A549 (cell line): ENCODE measurements at regions not wholly inside any gene's neighbourhood (a gene's known extent, or its start where the extent isn't known, plus 50 kb on each side); places are given as distances from the start of the nearest gene placed in this dataset.

Experiments
- ATAC-seq, 2 experiments: fragments of 200-7000 bp in 1 of 2; fragments of >200 bp in 1 of 2; cut with Nextera tagmentation in 1 of 2; cut with Tn5 transposase in 1 of 2; 3 replicates each; pipeline versions ENCODE4 v1.8.0 to v1.9.1; 2018 to 2020; ENCODE audit warnings: mild to moderate bottlenecking in 1 of 2, moderate library complexity in 1 of 2
- CTCF ChIA-PET: fragments of 300-600 bp; sonication (Branson Sonifier 250); formaldehyde crosslinking; extraction: SDS; loops from one replicate; lab custom pipeline; 2021; ENCODE audit warnings: antibody characterized with exemption, inconsistent platforms; lab: Yijun Ruan, JAX
- POLR2A ChIA-PET: fragments of 350-600 bp; formaldehyde crosslinking; extraction: SDS; loops from one replicate; lab custom pipeline; 2021; ENCODE audit warnings: antibody characterized with exemption, inconsistent platforms; lab: Yijun Ruan, JAX
- DNase-seq, 2 experiments: peaks; one replicate each; pipeline versions ENCODE4 v3.0.0 to v3.0.0-alpha.2; 2011 to 2016; ENCODE audit warnings: low read depth in 1 of 2, low spot score in 1 of 2
- FAIRE-seq: peaks from 2 replicates; lab custom pipeline; 2011; peaks lifted over from hg19 to GRCh38; lab: Jason Lieb, UNC
- H3K27ac ChIP-seq, 2 experiments: fragments of >200 bp; sonication (Bioruptor Twin); formaldehyde crosslinking; 3 replicates each; pipeline ENCODE4 v1.5.1; 2016 to 2017
- H3K4me1 ChIP-seq: fragments of >200 bp; sonication (Bioruptor Twin); formaldehyde crosslinking; 3 replicates; pipeline ENCODE4 v1.6.1; 2016
- H3K4me2 ChIP-seq: fragments of >200 bp; sonication (Bioruptor Twin); formaldehyde crosslinking; 3 replicates; pipeline ENCODE4 v1.6.1; 2016
- H3K4me3 ChIP-seq: fragments of >200 bp; sonication (Bioruptor Twin); formaldehyde crosslinking; 3 replicates; pipeline ENCODE4 v1.5.1; 2016
- H3K9me3 ChIP-seq: fragments of >200 bp; sonication (Bioruptor Twin); formaldehyde crosslinking; 3 replicates; pipeline ENCODE4 v1.6.1; 2016
- CBX8 ChIP-seq: fragments of 200-600 bp; sonication (generic); IDR thresholded peaks from 2 replicates; pipeline ENCODE4 v1.6.1; 2016
- CHD4 ChIP-seq: fragments of 200-600 bp; sonication (generic); IDR thresholded peaks from 2 replicates; pipeline ENCODE4 v1.6.1; 2016; ENCODE audit warnings: antibody characterized with exemption, mild to moderate bottlenecking, borderline replicate concordance
- CTCF ChIP-seq: fragments of >200 bp; sonication (Bioruptor Twin); formaldehyde crosslinking; IDR thresholded peaks from 3 replicates; pipeline ENCODE4 v1.5.1; 2016
- EHF ChIP-seq: fragments of 250-450 bp; sonication (Bioruptor Pico); IDR thresholded peaks from 2 replicates; pipeline ENCODE4 v1.5.0; 2020; ENCODE audit warnings: mild to moderate bottlenecking
- FOSB ChIP-seq: fragments of 250-450 bp; sonication (Bioruptor Pico); IDR thresholded peaks from 2 replicates; pipeline ENCODE4 v1.5.0; 2020; ENCODE audit warnings: mild to moderate bottlenecking, moderate library complexity
- FOSL2 ChIP-seq, 2 experiments: fragments of 450-650 bp in 1 of 2; fragments of >200 bp in 1 of 2; sonication (Bioruptor Twin) in 1 of 2; formaldehyde crosslinking; IDR thresholded peaks; 2 replicates each; pipeline versions ENCODE4 v1.5.0 to v1.6.1; 2016 to 2020; ENCODE audit warnings: mild to moderate bottlenecking in 1 of 2, moderate library complexity in 1 of 2
- FOXS1 ChIP-seq: fragments of 250-450 bp; sonication (Bioruptor Pico); IDR thresholded peaks from 2 replicates; pipeline ENCODE4 v1.5.0; 2020; ENCODE audit warnings: mild to moderate bottlenecking, moderate library complexity
- GATA3 ChIP-seq: IDR thresholded peaks from 2 replicates; pipeline ENCODE4 v1.6.1; 2012; ENCODE audit warnings: borderline replicate concordance
- HDAC2 ChIP-seq: fragments of 200-600 bp; sonication (generic); IDR thresholded peaks from 2 replicates; pipeline ENCODE4 v1.6.1; 2016
- HEYL ChIP-seq: fragments of 250-450 bp; sonication (Bioruptor Pico); IDR thresholded peaks from 2 replicates; pipeline ENCODE4 v1.8.0; 2021; ENCODE audit warnings: mild to moderate bottlenecking, moderate library complexity
- HMGXB4 ChIP-seq: fragments of 250-450 bp; sonication (Bioruptor Pico); IDR thresholded peaks from 2 replicates; pipeline ENCODE4 v1.5.0; 2021; ENCODE audit warnings: mild to moderate bottlenecking, moderate library complexity, borderline replicate concordance
- HOXA7 ChIP-seq: fragments of 250-450 bp; sonication (Bioruptor Pico); IDR thresholded peaks from 2 replicates; pipeline ENCODE4 v1.5.0; 2020; ENCODE audit warnings: mild to moderate bottlenecking, moderate library complexity
- JUN ChIP-seq, 2 experiments: fragments of >200 bp; sonication (Bioruptor Twin); formaldehyde crosslinking; IDR thresholded peaks; 2 replicates in 1 of 2; 3 replicates in 1 of 2; pipeline ENCODE4 v1.6.1; 2016 to 2017
- JUNB ChIP-seq: fragments of >200 bp; sonication (Bioruptor Twin); formaldehyde crosslinking; IDR thresholded peaks from 2 replicates; pipeline ENCODE4 v1.6.1; 2016
- KDM5A ChIP-seq: fragments of 200-600 bp; sonication (generic); IDR thresholded peaks from 2 replicates; pipeline ENCODE4 v1.6.1; 2016; ENCODE audit warnings: antibody characterized with exemption, mild to moderate bottlenecking
- MAZ ChIP-seq: fragments of 150-350 bp; IDR thresholded peaks from 2 replicates; pipeline ENCODE4 v1.6.1; 2014; ENCODE audit warnings: antibody characterized with exemption, low read depth, low read length, borderline replicate concordance
- NR3C1 ChIP-seq: fragments of >200 bp; sonication (Bioruptor Twin); formaldehyde crosslinking; IDR thresholded peaks from 3 replicates; pipeline ENCODE4 v1.6.1; 2017
- POLR2A ChIP-seq: IDR thresholded peaks from 2 replicates; pipeline ENCODE4 v1.6.1; 2012; ENCODE audit warnings: mild to moderate bottlenecking, low read length
- RAD21 ChIP-seq, 2 experiments: fragments of >200 bp in 1 of 2; sonication (Bioruptor Twin) in 1 of 2; formaldehyde crosslinking in 1 of 2; IDR thresholded peaks in 1 of 2; conservative IDR thresholded peaks in 1 of 2; 2 replicates in 1 of 2; 3 replicates in 1 of 2; pipeline ENCODE4 v1.6.1; 2012 to 2018; ENCODE audit warnings: inconsistent platforms in 1 of 2
- RNF2 ChIP-seq: fragments of 200-600 bp; sonication (generic); IDR thresholded peaks from 2 replicates; pipeline ENCODE4 v1.6.1; 2016; ENCODE audit warnings: low read depth, mild to moderate bottlenecking, antibody characterized with exemption, moderate library complexity, borderline replicate concordance
- SMC3 ChIP-seq: fragments of >200 bp; sonication (Bioruptor Twin); formaldehyde crosslinking; IDR thresholded peaks from 3 replicates; pipeline ENCODE4 v1.6.1; 2018; ENCODE audit warnings: inconsistent platforms
- TP53 ChIP-seq: fragments of 250-450 bp; sonication (Bioruptor Pico); IDR thresholded peaks from 2 replicates; pipeline ENCODE4 v1.5.0; 2021; ENCODE audit warnings: mild to moderate bottlenecking, moderate library complexity
- USF2 ChIP-seq: fragments of 450-650 bp; IDR thresholded peaks from 2 replicates; pipeline ENCODE4 v1.6.1; 2014; ENCODE audit warnings: antibody characterized with exemption
- ZSCAN20 ChIP-seq: fragments of 250-450 bp; sonication (Bioruptor Pico); IDR thresholded peaks from 2 replicates; pipeline ENCODE4 v1.8.0; 2022; ENCODE audit warnings: mild to moderate bottlenecking, moderate library complexity
- WGBS: methylation state at CpG from one replicate; pipeline ENCODE4 v1.1.6; 2017; ENCODE audit errors: missing lambda C conversion rate; 5-methylcytosine and 5-hydroxymethylcytosine counted together
- TF ChIP-seq, protein P1 (sequence below): fragments of >200 bp; sonication (Bioruptor Twin); formaldehyde crosslinking; IDR thresholded peaks from 3 replicates; pipeline ENCODE4 v1.6.1; 2016
- TF ChIP-seq, protein P2 (sequence below): IDR thresholded peaks from 2 replicates; pipeline ENCODE4 v1.6.1; 2012
- TF ChIP-seq, protein P3 (sequence below): fragments of 200-600 bp; sonication (generic); IDR thresholded peaks from 2 replicates; pipeline ENCODE4 v1.6.1; 2016; ENCODE audit warnings: antibody characterized with exemption, mild to moderate bottlenecking, moderate library complexity

GRCh38 chr20:40942775-40943174 lies 85.8 kb upstream of the TOP1 start (continued):
- no peak for TF ChIP-seq HMGXB4 (CRISPR knock-in tag)

DNA sequence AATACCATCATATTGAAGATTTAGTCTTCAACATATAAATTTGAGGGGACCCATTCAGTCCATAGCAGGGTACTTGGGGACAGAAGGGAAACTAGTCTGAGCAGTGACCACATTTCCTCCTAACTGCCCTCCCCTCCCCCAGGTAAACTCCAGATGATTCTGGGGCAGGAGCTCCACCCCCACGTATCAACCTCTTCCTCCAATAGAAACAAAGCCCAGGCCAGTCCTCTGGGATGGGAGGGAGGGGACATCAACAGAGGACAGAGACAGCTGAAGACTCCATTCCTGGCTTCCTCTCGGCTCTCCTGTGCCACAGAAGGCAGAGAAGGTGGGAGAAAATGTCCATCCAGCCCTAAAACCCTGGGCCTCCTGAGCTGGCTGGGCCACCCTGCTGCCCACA lies 85.0 kb upstream of the TOP1 start:
- no peak overlapping the region for H3K27ac ChIP-seq
- TF ChIP-seq POLR2A: no peak
- TF ChIP-seq, protein P1, sequence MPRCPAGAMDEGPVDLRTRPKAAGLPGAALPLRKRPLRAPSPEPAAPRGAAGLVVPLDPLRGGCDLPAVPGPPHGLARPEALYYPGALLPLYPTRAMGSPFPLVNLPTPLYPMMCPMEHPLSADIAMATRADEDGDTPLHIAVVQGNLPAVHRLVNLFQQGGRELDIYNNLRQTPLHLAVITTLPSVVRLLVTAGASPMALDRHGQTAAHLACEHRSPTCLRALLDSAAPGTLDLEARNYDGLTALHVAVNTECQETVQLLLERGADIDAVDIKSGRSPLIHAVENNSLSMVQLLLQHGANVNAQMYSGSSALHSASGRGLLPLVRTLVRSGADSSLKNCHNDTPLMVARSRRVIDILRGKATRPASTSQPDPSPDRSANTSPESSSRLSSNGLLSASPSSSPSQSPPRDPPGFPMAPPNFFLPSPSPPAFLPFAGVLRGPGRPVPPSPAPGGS: no peak
- TF ChIP-seq CHD4: no peak
- TF ChIP-seq, protein P2, sequence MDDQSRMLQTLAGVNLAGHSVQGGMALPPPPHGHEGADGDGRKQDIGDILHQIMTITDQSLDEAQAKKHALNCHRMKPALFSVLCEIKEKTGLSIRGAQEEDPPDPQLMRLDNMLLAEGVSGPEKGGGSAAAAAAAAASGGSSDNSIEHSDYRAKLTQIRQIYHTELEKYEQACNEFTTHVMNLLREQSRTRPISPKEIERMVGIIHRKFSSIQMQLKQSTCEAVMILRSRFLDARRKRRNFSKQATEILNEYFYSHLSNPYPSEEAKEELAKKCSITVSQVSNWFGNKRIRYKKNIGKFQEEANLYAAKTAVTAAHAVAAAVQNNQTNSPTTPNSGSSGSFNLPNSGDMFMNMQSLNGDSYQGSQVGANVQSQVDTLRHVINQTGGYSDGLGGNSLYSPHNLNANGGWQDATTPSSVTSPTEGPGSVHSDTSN: no peak
- no peak for TF ChIP-seq HOXA7 (CRISPR knock-in tag)
- no peak for TF ChIP-seq GATA3
- TF ChIP-seq USF2: no peak
- no peak for TF ChIP-seq CTCF
- TF ChIP-seq HEYL (CRISPR knock-in tag): no peak
- no peak for TF ChIP-seq HDAC2
- no peak for TF ChIP-seq FOSL2 (IDR thresholded peaks at IDR 0.05)
- no peak for TF ChIP-seq FOSL2 (CRISPR knock-in tag; IDR thresholded peaks at IDR 0.05)
- no peaks in the 10 kb centered on the region for H3K9me3 ChIP-seq
- ATAC-seq: no peak
- DNase-seq: no peak
- H3K4me2 ChIP-seq: no peak overlapping the region
- no peak overlapping the region for H3K4me3 ChIP-seq
- POLR2A ChIA-PET: no interaction called here
- FAIRE-seq: no peak
- 10% methylated on average over 2 of the region's 2 CpGs for WGBS
- CTCF ChIA-PET: interaction anchor here (0.7 kb wide), 1 partner anchor 255 kb away, joined by 3 read pairs; the partner anchor contains the start of gene MAFB
- no peaks in the 10 kb centered on the region for H3K4me1 ChIP-seq

- no peak overlapping the region for H3K4me3 ChIP-seq
- CTCF ChIA-PET: interaction anchor here (0.7 to 2.2 kb wide), 8 partner anchors 15 to 1895 kb away, joined by 3 to 13 read pairs (median 3); no protein-coding TSS in a partner anchor
- FAIRE-seq: no peak
- ATAC-seq: no peak; a peak in 1 of 6 replicates
- POLR2A ChIA-PET: no interaction called here
- no peak for DNase-seq
- TF ChIP-seq EHF (CRISPR knock-in tag) (no peak), FOSB (CRISPR knock-in tag) (no peak), JUN (IDR thresholded peaks at IDR 0.05) (no peak), ZSCAN20 (no peak), HEYL (CRISPR knock-in tag) (no peak), SMC3 (no peak), JUNB (no peak), MAZ (no peak), FOXS1 (no peak), TP53 (no peak), NR3C1 (no peak), RAD21 (conservative IDR thresholded peaks at IDR 0.05 in 1 of 2, IDR thresholded peaks at IDR 0.05 in 1 of 2) (no peak), CBX8 (no peak), POLR2A (no peak), RNF2 (no peak), KDM5A (no peak)
- TF ChIP-seq, protein P3, sequence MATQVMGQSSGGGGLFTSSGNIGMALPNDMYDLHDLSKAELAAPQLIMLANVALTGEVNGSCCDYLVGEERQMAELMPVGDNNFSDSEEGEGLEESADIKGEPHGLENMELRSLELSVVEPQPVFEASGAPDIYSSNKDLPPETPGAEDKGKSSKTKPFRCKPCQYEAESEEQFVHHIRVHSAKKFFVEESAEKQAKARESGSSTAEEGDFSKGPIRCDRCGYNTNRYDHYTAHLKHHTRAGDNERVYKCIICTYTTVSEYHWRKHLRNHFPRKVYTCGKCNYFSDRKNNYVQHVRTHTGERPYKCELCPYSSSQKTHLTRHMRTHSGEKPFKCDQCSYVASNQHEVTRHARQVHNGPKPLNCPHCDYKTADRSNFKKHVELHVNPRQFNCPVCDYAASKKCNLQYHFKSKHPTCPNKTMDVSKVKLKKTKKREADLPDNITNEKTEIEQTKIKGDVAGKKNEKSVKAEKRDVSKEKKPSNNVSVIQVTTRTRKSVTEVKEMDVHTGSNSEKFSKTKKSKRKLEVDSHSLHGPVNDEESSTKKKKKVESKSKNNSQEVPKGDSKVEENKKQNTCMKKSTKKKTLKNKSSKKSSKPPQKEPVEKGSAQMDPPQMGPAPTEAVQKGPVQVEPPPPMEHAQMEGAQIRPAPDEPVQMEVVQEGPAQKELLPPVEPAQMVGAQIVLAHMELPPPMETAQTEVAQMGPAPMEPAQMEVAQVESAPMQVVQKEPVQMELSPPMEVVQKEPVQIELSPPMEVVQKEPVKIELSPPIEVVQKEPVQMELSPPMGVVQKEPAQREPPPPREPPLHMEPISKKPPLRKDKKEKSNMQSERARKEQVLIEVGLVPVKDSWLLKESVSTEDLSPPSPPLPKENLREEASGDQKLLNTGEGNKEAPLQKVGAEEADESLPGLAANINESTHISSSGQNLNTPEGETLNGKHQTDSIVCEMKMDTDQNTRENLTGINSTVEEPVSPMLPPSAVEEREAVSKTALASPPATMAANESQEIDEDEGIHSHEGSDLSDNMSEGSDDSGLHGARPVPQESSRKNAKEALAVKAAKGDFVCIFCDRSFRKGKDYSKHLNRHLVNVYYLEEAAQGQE: no peak
- no peaks in the 10 kb centered on the region for H3K4me1 ChIP-seq
- no peak overlapping the region for H3K27ac ChIP-seq
- no peaks in the 10 kb centered on the region for H3K9me3 ChIP-seq
- 41% methylated on average over 5 of the region's 5 CpGs for WGBS
- H3K4me2 ChIP-seq: no peak overlapping the region
Observed at GRCh38 chr20:40945189-40945588, 83.4 kb upstream of the TOP1 start.
